ENCODE measurements at regions not wholly inside any gene's neighbourhood (a gene's known extent, or its start where the extent isn't known, plus 50 kb on each side); places are given as distances from the start of the nearest gene placed in this dataset.

- no peak for DNase-seq (ENCODE audit: insufficient read length, low spot score, missing footprints)
- Histone ChIP-seq H3K4me3 (ENCODE audit: insufficient read depth, low read length) (peak overlapping the region; percentile 18), H4K20me1 (ENCODE audit: insufficient read depth, low read length) (no peaks in the 10 kb centered on the region), H3K79me2 (ENCODE audit: insufficient read depth, low read length) (no peaks in the 10 kb centered on the region), H3K4me1 (ENCODE audit: insufficient read depth, low read length) (peaks cover 31% of the 10 kb centered on the region), H3K4me2 (ENCODE audit: insufficient read depth, low read length) (peak overlapping the region; percentile 22), H2AFZ (ENCODE audit: low read length) (peak overlapping the region; percentile 62), H3K27me3 (ENCODE audit: insufficient read depth, low read length) (no peaks in the 10 kb centered on the region), H3K27ac (ENCODE audit: low read depth, low read length) (peak overlapping the region; percentile 64), H3K36me3 (ENCODE audit: insufficient read depth, low read length) (no peaks in the 10 kb centered on the region), H3K9me3 (ENCODE audit: low read depth, low read length) (no peaks in the 10 kb centered on the region)
- TF ChIP-seq CTCF (IDR thresholded peaks at IDR 0.05; ENCODE audit: extremely low read depth, low read depth, low read length), result no peak
Measured at GRCh38 chr5:93359296-93359959, 221.6 kb downstream of the NR2F1-AS1 start.

GRCh38 chr5:93358176-93358575 is 222.8 kb downstream of the NR2F1-AS1 start:
- Histone ChIP-seq H3K79me2 (ENCODE audit: insufficient read depth, low read length) (no peaks in the 10 kb centered on the region), H3K4me3 (ENCODE audit: insufficient read depth, low read length) (no peak overlapping the region), H3K4me2 (ENCODE audit: insufficient read depth, low read length) (no peak overlapping the region), H3K9me3 (ENCODE audit: low read depth, low read length) (no peaks in the 10 kb centered on the region), H3K4me1 (ENCODE audit: insufficient read depth, low read length) (peaks cover 31% of the 10 kb centered on the region), H4K20me1 (ENCODE audit: insufficient read depth, low read length) (no peaks in the 10 kb centered on the region), H2AFZ (ENCODE audit: low read length) (no peak overlapping the region), H3K27me3 (ENCODE audit: insufficient read depth, low read length) (no peaks in the 10 kb centered on the region), H3K36me3 (ENCODE audit: insufficient read depth, low read length) (no peaks in the 10 kb centered on the region), H3K27ac (ENCODE audit: low read depth, low read length) (peak overlapping the region; percentile 64)
- no peak for DNase-seq (ENCODE audit: insufficient read length, low spot score, missing footprints)
- TF ChIP-seq CTCF (IDR thresholded peaks at IDR 0.05; ENCODE audit: extremely low read depth, low read depth, low read length), result no peak

- peaks cover 31% of the 10 kb centered on the region for H3K4me1 ChIP-seq (ENCODE audit: insufficient read depth, low read length)
- no peak overlapping the region for H2AFZ ChIP-seq (ENCODE audit: low read length)
- no peak overlapping the region for H3K4me2 ChIP-seq (ENCODE audit: insufficient read depth, low read length)
- no peak for TF ChIP-seq CTCF (IDR thresholded peaks at IDR 0.05; ENCODE audit: extremely low read depth, low read depth, low read length)
- H3K27ac ChIP-seq (ENCODE audit: low read depth, low read length), result peak overlapping the region; percentile 64
- no peak for DNase-seq (ENCODE audit: insufficient read length, low spot score, missing footprints)
- no peaks in the 10 kb centered on the region for H3K36me3 ChIP-seq (ENCODE audit: insufficient read depth, low read length)
- no peak overlapping the region for H3K4me3 ChIP-seq (ENCODE audit: insufficient read depth, low read length)
- H3K79me2 ChIP-seq (ENCODE audit: insufficient read depth, low read length), result no peaks in the 10 kb centered on the region
- H4K20me1 ChIP-seq (ENCODE audit: insufficient read depth, low read length), result no peaks in the 10 kb centered on the region
- no peaks in the 10 kb centered on the region for H3K9me3 ChIP-seq (ENCODE audit: low read depth, low read length)
- no peaks in the 10 kb centered on the region for H3K27me3 ChIP-seq (ENCODE audit: insufficient read depth, low read length)
Measured at GRCh38 chr5:93357686-93358085, 223.3 kb downstream of the NR2F1-AS1 start.

- Histone ChIP-seq H3K27ac (ENCODE audit: low read depth, low read length) (peak overlapping the region; percentile 34), H2AFZ (ENCODE audit: low read length) (peak overlapping the region; percentile 0), H3K36me3 (ENCODE audit: insufficient read depth, low read length) (no peaks in the 10 kb centered on the region), H3K4me2 (ENCODE audit: insufficient read depth, low read length) (peak overlapping the region; percentile 58), H3K4me1 (ENCODE audit: insufficient read depth, low read length) (peaks cover 28% of the 10 kb centered on the region), H3K79me2 (ENCODE audit: insufficient read depth, low read length) (no peaks in the 10 kb centered on the region), H3K9me3 (ENCODE audit: low read depth, low read length) (no peaks in the 10 kb centered on the region), H4K20me1 (ENCODE audit: insufficient read depth, low read length) (no peaks in the 10 kb centered on the region), H3K27me3 (ENCODE audit: insufficient read depth, low read length) (no peaks in the 10 kb centered on the region), H3K4me3 (ENCODE audit: insufficient read depth, low read length) (peak overlapping the region; percentile 9)
- TF ChIP-seq CTCF (IDR thresholded peaks at IDR 0.05; ENCODE audit: extremely low read depth, low read depth, low read length), result no peak
- no peak for DNase-seq (ENCODE audit: insufficient read length, low spot score, missing footprints)
Measured at GRCh38 chr5:93355691-93356090, 225.3 kb downstream of the NR2F1-AS1 start.
